Cardiac fibroblast (primary cell): ENCODE measurements at regions not wholly inside any gene's neighbourhood (a gene's known extent, or its start where the extent isn't known, plus 50 kb on each side); places are given as distances from the start of the nearest gene placed in this dataset.
A peak's percentile ranks its signal among the peaks of the same experiment; 100 is the strongest.
"Not testable (repeated sequence)": the region's sequence is repeated elsewhere in the genome, so short reads cannot be mapped to it uniquely, and the experiment has no call there.

Experiments used
- DNase-seq, 2 donors: peaks; one replicate each; pipeline versions ENCODE4 v3.0.0 to v3.0.0-alpha.2; 2010; ENCODE audit warnings: low read depth in 2 of 2
- H3K4me3 ChIP-seq, 2 donors: replicated peaks in 1 of 2; 1 replicate in 1 of 2; 2 replicates in 1 of 2; pipeline ENCODE4 v1.5.1; 2011; ENCODE audit warnings: low read depth in 2 of 2, low read length in 2 of 2, mild to moderate bottlenecking in 2 of 2, moderate library complexity in 1 of 2
- CTCF ChIP-seq: IDR thresholded peaks from one replicate; pipeline ENCODE4 v1.5.1; 2011; ENCODE audit warnings: low read depth, mild to moderate bottlenecking, low read length, inconsistent platforms

GRCh38 chr6:44021589-44022295, 105.5 kb downstream of the MRPL14 start:
- H3K4me3 ChIP-seq: no peak overlapping the region
- no peak for DNase-seq
- no peak for TF ChIP-seq CTCF

- DNase-seq: no peak
- TF ChIP-seq CTCF: no peak
- H3K4me3 ChIP-seq: no peak overlapping the region
Observed at GRCh38 chr6:44020664-44021425, 106.4 kb downstream of the MRPL14 start.

- TF ChIP-seq CTCF: no peak
- DNase-seq: peak in 1 of 2 donors; percentile 79
- no peak overlapping the region for H3K4me3 ChIP-seq
Observed at GRCh38 chr6:44020148-44020547, 107.1 kb downstream of the MRPL14 start.

- peak in 1 of 2 donors; percentile 12 for DNase-seq
- not testable (repeated sequence) for H3K4me3 ChIP-seq
Observed at GRCh38 chr6:44017307-44017706, 109.9 kb downstream of the MRPL14 start.

GRCh38 chr6:44016131-44016870, 111.0 kb downstream of the MRPL14 start:
- TF ChIP-seq CTCF: no peak
- peak; percentile 75 to 81 for DNase-seq

GRCh38 chr6:44012078-44012493, 115.2 kb downstream of the MRPL14 start:
- peak; percentile 88 to 98 for DNase-seq
- no peak for TF ChIP-seq CTCF
- H3K4me3 ChIP-seq: no peak overlapping the region

More at GRCh38 chr6:44016131-44016870, 111.0 kb downstream of the MRPL14 start:
- H3K4me3 ChIP-seq: no peak overlapping the region
